ENCODE measurements at regions not wholly inside any gene's neighbourhood (a gene's known extent, or its start where the extent isn't known, plus 50 kb on each side); places are given as distances from the start of the nearest gene placed in this dataset.
A peak's percentile ranks its signal among the peaks of the same experiment; 100 is the strongest.
"Not testable (repeated sequence)": the region's sequence is repeated elsewhere in the genome, so short reads cannot be mapped to it uniquely, and the experiment has no call there.

DNA sequence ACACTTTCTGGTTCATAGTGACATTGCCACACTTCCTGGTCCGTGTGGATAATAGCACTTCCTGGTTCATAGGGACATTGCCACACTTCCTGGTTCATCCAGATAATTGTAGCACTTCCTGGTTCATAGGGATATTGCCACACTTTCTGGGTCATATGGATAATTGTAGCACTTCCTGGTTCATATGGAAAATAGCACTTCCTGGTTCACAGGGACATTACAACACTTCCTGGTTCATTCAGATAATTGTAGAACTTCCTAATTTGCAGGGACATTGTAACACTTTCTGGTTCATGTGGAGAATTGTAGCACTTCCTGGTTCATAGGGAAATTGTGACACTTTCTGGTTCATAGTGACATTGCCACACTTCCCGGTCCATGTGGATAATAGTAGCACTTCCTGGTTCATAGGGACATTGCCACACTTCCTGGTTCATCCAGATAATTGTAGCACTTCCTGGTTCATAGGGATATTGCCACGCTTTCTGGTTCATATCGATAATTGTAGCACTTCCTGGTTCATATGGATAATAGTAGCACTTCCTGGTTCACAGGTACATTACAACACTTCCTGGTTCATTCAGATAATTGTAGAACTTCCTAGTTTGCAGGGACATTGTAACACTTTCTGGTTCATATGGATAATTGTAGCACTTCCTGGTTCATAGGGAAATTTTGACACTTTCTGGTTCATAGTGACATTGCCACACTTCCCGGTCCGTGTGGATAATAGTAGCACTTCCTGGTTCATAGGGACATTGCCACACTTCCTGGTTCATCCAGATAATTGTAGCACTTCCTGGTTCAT lies 60.0 kb upstream of the CD99 start:
- FAIRE-seq, CTCF ChIA-PET, POLR2A ChIA-PET, H3K4me1 ChIP-seq, H3K4me2 ChIP-seq, ATAC-seq, H3K4me3 ChIP-seq: not testable (repeated sequence)
- peak overlapping the region; percentile 30 to 47; a peak in 4 of 6 replicates for H3K27ac ChIP-seq
- 93% methylated on average over 6 of the region's 6 CpGs for WGBS (ENCODE audit: missing lambda C conversion rate)
- DNase-seq (ENCODE audit: low read depth in 1 of 2, low spot score in 1 of 2), result peak in 1 of 2 experiments; percentile 17
- peaks cover 37% of the 10 kb centered on the region for H3K9me3 ChIP-seq

- FAIRE-seq, H3K4me1 ChIP-seq, ATAC-seq, POLR2A ChIA-PET, H3K4me3 ChIP-seq, H3K4me2 ChIP-seq, CTCF ChIA-PET: not testable (repeated sequence)
- DNase-seq (ENCODE audit: low read depth in 1 of 2, low spot score in 1 of 2), result peak in 1 of 2 experiments; percentile 17
- peak overlapping the region; percentile 43 to 47; a peak in 4 of 6 replicates for H3K27ac ChIP-seq
- TF ChIP-seq CEBPB (IDR thresholded peaks at IDR 0.05), result 0 out of 4 replicates have a peak, but pooled peaks of 1 of the 2 experiments have one; percentile 16
- 0 out of 2 replicates have a peak, but pooled peaks have one; percentile 72 for TF ChIP-seq ZNF302 (CRISPR knock-in tag; IDR thresholded peaks at IDR 0.05)
- H3K9me3 ChIP-seq, result peaks cover 37% of the 10 kb centered on the region
- 83% methylated on average over 5 of the region's 5 CpGs for whole genome bisulfite sequencing (ENCODE audit: missing lambda C conversion rate)
These were observed 60.8 kb upstream of the CD99 start for GRCh38 chrX:2630008-2630934.

DNA sequence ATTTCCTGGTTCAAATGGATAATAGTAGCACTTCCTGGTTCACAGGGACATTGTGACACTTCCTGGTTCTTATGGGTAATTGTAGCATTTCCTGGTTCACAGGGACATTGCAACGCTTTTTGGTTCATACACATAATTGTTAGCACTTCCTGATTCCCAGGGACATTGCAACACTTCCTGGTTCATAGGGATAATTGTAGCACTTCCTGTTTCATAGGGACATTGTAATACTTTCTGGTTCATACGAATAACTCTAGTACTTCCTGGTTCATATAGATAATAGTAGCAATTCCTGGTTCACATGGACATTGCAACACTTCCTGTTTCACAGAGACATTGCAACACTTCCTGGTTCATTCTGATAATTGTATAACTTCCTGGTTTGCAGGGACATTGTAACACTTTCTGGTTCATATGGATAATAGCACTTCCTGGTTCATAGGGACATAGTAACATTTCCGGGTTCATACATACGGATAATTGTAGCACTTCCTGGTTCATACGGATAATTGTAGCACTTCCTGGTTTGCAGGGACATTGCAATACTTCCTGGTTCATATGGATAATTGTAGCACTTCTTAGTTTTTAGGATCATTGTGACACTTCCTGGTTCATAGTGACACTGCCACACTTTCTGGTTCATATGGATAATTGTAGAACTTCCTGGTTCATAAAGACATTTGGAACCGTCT lies 61.6 kb upstream of the CD99 start:
- POLR2A ChIA-PET, result no interaction called here
- peak overlapping the region; percentile 43 to 47; a peak in 4 of 6 replicates for H3K27ac ChIP-seq
- no peak for ATAC-seq
- 93% methylated on average over 6 of the region's 6 CpGs for WGBS (ENCODE audit: missing lambda C conversion rate)
- peak in 1 of 2 experiments; percentile 24 for DNase-seq (ENCODE audit: low read depth in 1 of 2, low spot score in 1 of 2)
- peaks cover 6% of the 10 kb centered on the region for H3K4me1 ChIP-seq
- CTCF ChIA-PET, result no interaction called here
- H3K9me3 ChIP-seq, result peaks cover 37% of the 10 kb centered on the region
- no peak overlapping the region for H3K4me2 ChIP-seq
- H3K4me3 ChIP-seq, result no peak overlapping the region
- no peak for FAIRE-seq
- TF ChIP-seq POLR2A (IDR thresholded peaks at IDR 0.05; ENCODE audit: low read length), result no peak
- TF ChIP-seq, protein P1, sequence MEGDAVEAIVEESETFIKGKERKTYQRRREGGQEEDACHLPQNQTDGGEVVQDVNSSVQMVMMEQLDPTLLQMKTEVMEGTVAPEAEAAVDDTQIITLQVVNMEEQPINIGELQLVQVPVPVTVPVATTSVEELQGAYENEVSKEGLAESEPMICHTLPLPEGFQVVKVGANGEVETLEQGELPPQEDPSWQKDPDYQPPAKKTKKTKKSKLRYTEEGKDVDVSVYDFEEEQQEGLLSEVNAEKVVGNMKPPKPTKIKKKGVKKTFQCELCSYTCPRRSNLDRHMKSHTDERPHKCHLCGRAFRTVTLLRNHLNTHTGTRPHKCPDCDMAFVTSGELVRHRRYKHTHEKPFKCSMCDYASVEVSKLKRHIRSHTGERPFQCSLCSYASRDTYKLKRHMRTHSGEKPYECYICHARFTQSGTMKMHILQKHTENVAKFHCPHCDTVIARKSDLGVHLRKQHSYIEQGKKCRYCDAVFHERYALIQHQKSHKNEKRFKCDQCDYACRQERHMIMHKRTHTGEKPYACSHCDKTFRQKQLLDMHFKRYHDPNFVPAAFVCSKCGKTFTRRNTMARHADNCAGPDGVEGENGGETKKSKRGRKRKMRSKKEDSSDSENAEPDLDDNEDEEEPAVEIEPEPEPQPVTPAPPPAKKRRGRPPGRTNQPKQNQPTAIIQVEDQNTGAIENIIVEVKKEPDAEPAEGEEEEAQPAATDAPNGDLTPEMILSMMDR (IDR thresholded peaks at IDR 0.05), result no peak
- 0 out of 2 replicates have a peak, but pooled peaks have one; percentile 13 for TF ChIP-seq NPAS2 (CRISPR knock-in tag; IDR thresholded peaks at IDR 0.05; ENCODE audit: borderline replicate concordance)
- TF ChIP-seq, protein P2, sequence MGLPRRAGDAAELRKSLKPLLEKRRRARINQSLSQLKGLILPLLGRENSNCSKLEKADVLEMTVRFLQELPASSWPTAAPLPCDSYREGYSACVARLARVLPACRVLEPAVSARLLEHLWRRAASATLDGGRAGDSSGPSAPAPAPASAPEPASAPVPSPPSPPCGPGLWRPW (IDR thresholded peaks at IDR 0.05), result peak; percentile 18; the same call in 1 of the 2 replicates
- TF ChIP-seq ZNF302 (CRISPR knock-in tag; IDR thresholded peaks at IDR 0.05), result 0 out of 2 replicates have a peak, but pooled peaks have one; percentile 57
- no peak for TF ChIP-seq RCOR1 (IDR thresholded peaks at IDR 0.05; ENCODE audit: low read depth, low read length)
- no peak for TF ChIP-seq ZSCAN20 (CRISPR knock-in tag; IDR thresholded peaks at IDR 0.05)
- TF ChIP-seq, protein P3, sequence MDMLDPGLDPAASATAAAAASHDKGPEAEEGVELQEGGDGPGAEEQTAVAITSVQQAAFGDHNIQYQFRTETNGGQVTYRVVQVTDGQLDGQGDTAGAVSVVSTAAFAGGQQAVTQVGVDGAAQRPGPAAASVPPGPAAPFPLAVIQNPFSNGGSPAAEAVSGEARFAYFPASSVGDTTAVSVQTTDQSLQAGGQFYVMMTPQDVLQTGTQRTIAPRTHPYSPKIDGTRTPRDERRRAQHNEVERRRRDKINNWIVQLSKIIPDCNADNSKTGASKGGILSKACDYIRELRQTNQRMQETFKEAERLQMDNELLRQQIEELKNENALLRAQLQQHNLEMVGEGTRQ (IDR thresholded peaks at IDR 0.05), result no peak
- TF ChIP-seq RNF2 (IDR thresholded peaks at IDR 0.05; ENCODE audit: borderline replicate concordance, low read depth), result no peak
- peak; percentile 44 to 71; a peak in 2 of 4 replicates for TF ChIP-seq CEBPB (IDR thresholded peaks at IDR 0.05)
- no peak for TF ChIP-seq HOXA7 (CRISPR knock-in tag; IDR thresholded peaks at IDR 0.05)
- TF ChIP-seq KDM5A (IDR thresholded peaks at IDR 0.05), result no peak
- no peak for TF ChIP-seq HEYL (CRISPR knock-in tag; IDR thresholded peaks at IDR 0.05)
- no peak for TF ChIP-seq CHD4 (IDR thresholded peaks at IDR 0.05; ENCODE audit: borderline replicate concordance)
- TF ChIP-seq, protein P4, sequence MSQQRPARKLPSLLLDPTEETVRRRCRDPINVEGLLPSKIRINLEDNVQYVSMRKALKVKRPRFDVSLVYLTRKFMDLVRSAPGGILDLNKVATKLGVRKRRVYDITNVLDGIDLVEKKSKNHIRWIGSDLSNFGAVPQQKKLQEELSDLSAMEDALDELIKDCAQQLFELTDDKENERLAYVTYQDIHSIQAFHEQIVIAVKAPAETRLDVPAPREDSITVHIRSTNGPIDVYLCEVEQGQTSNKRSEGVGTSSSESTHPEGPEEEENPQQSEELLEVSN (IDR thresholded peaks at IDR 0.05; ENCODE audit: borderline replicate concordance, low read depth), result no peak
- TF ChIP-seq, protein P5, sequence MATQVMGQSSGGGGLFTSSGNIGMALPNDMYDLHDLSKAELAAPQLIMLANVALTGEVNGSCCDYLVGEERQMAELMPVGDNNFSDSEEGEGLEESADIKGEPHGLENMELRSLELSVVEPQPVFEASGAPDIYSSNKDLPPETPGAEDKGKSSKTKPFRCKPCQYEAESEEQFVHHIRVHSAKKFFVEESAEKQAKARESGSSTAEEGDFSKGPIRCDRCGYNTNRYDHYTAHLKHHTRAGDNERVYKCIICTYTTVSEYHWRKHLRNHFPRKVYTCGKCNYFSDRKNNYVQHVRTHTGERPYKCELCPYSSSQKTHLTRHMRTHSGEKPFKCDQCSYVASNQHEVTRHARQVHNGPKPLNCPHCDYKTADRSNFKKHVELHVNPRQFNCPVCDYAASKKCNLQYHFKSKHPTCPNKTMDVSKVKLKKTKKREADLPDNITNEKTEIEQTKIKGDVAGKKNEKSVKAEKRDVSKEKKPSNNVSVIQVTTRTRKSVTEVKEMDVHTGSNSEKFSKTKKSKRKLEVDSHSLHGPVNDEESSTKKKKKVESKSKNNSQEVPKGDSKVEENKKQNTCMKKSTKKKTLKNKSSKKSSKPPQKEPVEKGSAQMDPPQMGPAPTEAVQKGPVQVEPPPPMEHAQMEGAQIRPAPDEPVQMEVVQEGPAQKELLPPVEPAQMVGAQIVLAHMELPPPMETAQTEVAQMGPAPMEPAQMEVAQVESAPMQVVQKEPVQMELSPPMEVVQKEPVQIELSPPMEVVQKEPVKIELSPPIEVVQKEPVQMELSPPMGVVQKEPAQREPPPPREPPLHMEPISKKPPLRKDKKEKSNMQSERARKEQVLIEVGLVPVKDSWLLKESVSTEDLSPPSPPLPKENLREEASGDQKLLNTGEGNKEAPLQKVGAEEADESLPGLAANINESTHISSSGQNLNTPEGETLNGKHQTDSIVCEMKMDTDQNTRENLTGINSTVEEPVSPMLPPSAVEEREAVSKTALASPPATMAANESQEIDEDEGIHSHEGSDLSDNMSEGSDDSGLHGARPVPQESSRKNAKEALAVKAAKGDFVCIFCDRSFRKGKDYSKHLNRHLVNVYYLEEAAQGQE (IDR thresholded peaks at IDR 0.05), result no peak
- no peak for TF ChIP-seq RAD21 (conservative IDR thresholded peaks at IDR 0.05 in 1 of 2, IDR thresholded peaks at IDR 0.05 in 1 of 2)
- TF ChIP-seq EHF (CRISPR knock-in tag; IDR thresholded peaks at IDR 0.05), result peak; percentile 61; the same call in 1 of the 2 replicates
- TF ChIP-seq, protein P6, sequence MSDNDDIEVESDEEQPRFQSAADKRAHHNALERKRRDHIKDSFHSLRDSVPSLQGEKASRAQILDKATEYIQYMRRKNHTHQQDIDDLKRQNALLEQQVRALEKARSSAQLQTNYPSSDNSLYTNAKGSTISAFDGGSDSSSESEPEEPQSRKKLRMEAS (IDR thresholded peaks at IDR 0.05), result no peak
- TF ChIP-seq MYC (IDR thresholded peaks at IDR 0.05; ENCODE audit: borderline replicate concordance, low read length), result no peak
- TF ChIP-seq SMC3 (IDR thresholded peaks at IDR 0.05), result no peak
